ENCODE measurements at regions not wholly inside any gene's neighbourhood (a gene's known extent, or its start where the extent isn't known, plus 50 kb on each side); places are given as distances from the start of the nearest gene placed in this dataset.

DNA sequence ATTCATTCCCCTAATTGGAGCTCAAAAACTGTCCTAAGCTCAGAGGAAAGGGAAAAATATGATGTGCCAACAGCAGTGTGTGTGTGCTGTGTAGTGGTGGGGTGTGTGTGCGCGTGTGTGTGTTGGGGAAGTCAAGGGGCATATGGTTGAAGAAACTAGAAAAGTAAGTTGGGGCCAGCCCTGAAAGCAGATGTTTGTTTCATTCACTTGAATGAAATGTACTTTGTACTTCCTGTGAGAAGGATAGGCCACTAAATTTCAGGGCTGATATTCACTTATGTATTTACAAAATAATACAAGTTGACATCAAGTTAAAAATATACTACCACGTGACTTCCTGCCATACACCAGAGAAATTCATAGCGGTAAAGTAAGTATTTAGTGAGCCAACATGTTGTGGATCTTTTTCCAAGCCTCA is 151.3 kb upstream of the JADE1 start:
- TF ChIP-seq CTCF (IDR thresholded peaks at IDR 0.05; ENCODE audit: borderline replicate concordance, control extremely low read depth, extremely low read depth, insufficient read depth, missing control alignments): no peak
- DNase-seq (ENCODE audit: low spot score): no peak
- in situ Hi-C loops (cut with MboI; ENCODE audit: low sequenced_read_pairs, unreplicated experiment): no loop called here

- in situ Hi-C loops (cut with MboI; ENCODE audit: low sequenced_read_pairs, unreplicated experiment): no loop called here
- DNase-seq (ENCODE audit: low spot score): no peak
- no peak for TF ChIP-seq CTCF (IDR thresholded peaks at IDR 0.05; ENCODE audit: borderline replicate concordance, control extremely low read depth, extremely low read depth, insufficient read depth, missing control alignments)
Measured at GRCh38 chr4:128657638-128658037, 151.9 kb upstream of the JADE1 start.

DNA sequence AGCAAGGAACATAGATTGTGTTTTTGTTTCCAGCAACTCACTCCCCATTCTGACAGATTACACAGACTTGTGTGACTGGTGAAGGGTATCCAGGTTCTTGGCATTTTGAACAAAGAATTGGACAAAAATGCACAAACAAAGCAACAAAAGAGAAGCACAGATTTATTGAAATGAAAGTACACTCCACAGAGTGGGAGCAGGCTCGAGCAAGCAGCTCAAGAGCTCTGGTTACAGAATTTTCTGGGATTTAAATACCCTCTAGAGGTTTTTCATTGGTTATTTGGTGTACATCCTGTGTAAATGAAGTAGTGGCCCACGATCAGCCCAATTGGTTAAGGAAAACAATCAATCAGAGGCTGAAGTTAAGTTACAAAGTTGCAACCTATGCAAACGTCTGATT is 155.0 kb upstream of the JADE1 start:
- DNase-seq (ENCODE audit: low spot score): no peak
- TF ChIP-seq CTCF (IDR thresholded peaks at IDR 0.05; ENCODE audit: borderline replicate concordance, control extremely low read depth, extremely low read depth, insufficient read depth, missing control alignments): no peak
- in situ Hi-C loops (cut with MboI; ENCODE audit: low sequenced_read_pairs, unreplicated experiment): no loop called here

- no peak for DNase-seq (ENCODE audit: low spot score)
- no peak for TF ChIP-seq CTCF (IDR thresholded peaks at IDR 0.05; ENCODE audit: borderline replicate concordance, control extremely low read depth, extremely low read depth, insufficient read depth, missing control alignments)
- in situ Hi-C loops (cut with MboI; ENCODE audit: low sequenced_read_pairs, unreplicated experiment): no loop called here
Measured at GRCh38 chr4:128653527-128654444, 155.7 kb upstream of the JADE1 start.

GRCh38 chr4:128649575-128650205 is 159.8 kb upstream of the JADE1 start:
- no peak for TF ChIP-seq CTCF (IDR thresholded peaks at IDR 0.05; ENCODE audit: borderline replicate concordance, control extremely low read depth, extremely low read depth, insufficient read depth, missing control alignments)
- in situ Hi-C loops (cut with MboI; ENCODE audit: low sequenced_read_pairs, unreplicated experiment): no loop called here
- DNase-seq (ENCODE audit: low spot score): no peak

DNA sequence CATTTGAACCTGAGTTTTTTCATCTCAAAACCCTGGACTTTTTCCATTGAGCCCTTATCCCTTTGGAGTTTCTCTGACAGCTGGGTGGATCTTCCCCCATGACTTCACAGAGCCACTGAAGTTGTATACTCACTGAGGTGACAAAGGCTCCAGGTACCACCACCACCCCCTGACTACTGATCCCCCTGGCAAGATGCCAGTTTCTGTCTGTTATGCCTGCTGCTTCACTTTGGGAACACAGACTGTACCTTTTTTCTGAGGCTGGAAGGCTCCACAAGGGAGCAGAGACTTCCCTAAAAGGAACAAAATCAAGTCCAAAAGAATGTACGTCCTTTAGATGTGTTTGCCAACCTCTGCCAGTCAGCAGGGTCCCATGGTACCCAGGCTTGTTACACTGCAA is 160.3 kb upstream of the JADE1 start:
- in situ Hi-C loops (cut with MboI; ENCODE audit: low sequenced_read_pairs, unreplicated experiment): no loop called here
- no peak for DNase-seq (ENCODE audit: low spot score)
- no peak for TF ChIP-seq CTCF (IDR thresholded peaks at IDR 0.05; ENCODE audit: borderline replicate concordance, control extremely low read depth, extremely low read depth, insufficient read depth, missing control alignments)
